ENCODE measurements at regions not wholly inside any gene's neighbourhood (a gene's known extent, or its start where the extent isn't known, plus 50 kb on each side); places are given as distances from the start of the nearest gene placed in this dataset.

- no peak for DNase-seq
Measured at GRCh38 chr13:82674546-82674945, 1207.7 kb downstream of the SLITRK1 start.

- DNase-seq, result no peak
Measured at GRCh38 chr13:82672248-82672647, 1210.0 kb downstream of the SLITRK1 start.

- no peak for DNase-seq
Measured at GRCh38 chr13:82664183-82664582, 1218.1 kb downstream of the SLITRK1 start.

- no peak for DNase-seq
Measured at GRCh38 chr13:82661126-82661525, 1221.1 kb downstream of the SLITRK1 start.

GRCh38 chr13:82658811-82659210, 1223.5 kb downstream of the SLITRK1 start:
- no peak for DNase-seq

GRCh38 chr13:82657471-82657870, 1224.8 kb downstream of the SLITRK1 start:
- DNase-seq, result no peak

- DNase-seq, result no peak
Measured at GRCh38 chr13:82654861-82655855, 1227.1 kb downstream of the SLITRK1 start.

GRCh38 chr13:82654143-82654542, 1228.1 kb downstream of the SLITRK1 start:
- no peak for DNase-seq

- DNase-seq, result no peak
Measured at GRCh38 chr13:82647540-82647939, 1234.7 kb downstream of the SLITRK1 start.

GRCh38 chr13:82636119-82636518, 1246.2 kb downstream of the SLITRK1 start:
- DNase-seq, result no peak

- no peak for DNase-seq
Measured at GRCh38 chr13:82634946-82635345, 1247.3 kb downstream of the SLITRK1 start.

GRCh38 chr13:82627183-82627582, 1255.1 kb downstream of the SLITRK1 start:
- DNase-seq, result no peak

GRCh38 chr13:82625717-82626116, 1256.6 kb downstream of the SLITRK1 start:
- DNase-seq, result no peak

- DNase-seq, result no peak
Measured at GRCh38 chr13:82615043-82615442, 1267.2 kb downstream of the SLITRK1 start.

GRCh38 chr13:82614086-82614485, 1268.2 kb downstream of the SLITRK1 start:
- DNase-seq, result no peak

- DNase-seq, result no peak
Measured at GRCh38 chr13:82606008-82606407, 1276.3 kb downstream of the SLITRK1 start.

GRCh38 chr13:82597747-82598146, 1284.5 kb downstream of the SLITRK1 start:
- no peak for DNase-seq

- DNase-seq, result no peak
Measured at GRCh38 chr13:82593239-82593638, 1289.0 kb downstream of the SLITRK1 start.

GRCh38 chr13:82571653-82572052, 1310.6 kb downstream of the SLITRK1 start:
- no peak for DNase-seq

- no peak for DNase-seq
Measured at GRCh38 chr13:82569581-82569980, 1312.7 kb downstream of the SLITRK1 start.

- no peak for DNase-seq
Measured at GRCh38 chr13:82566864-82567263, 1315.4 kb downstream of the SLITRK1 start.

GRCh38 chr13:82565201-82565600, 1317.1 kb downstream of the SLITRK1 start:
- no peak for DNase-seq

GRCh38 chr13:82560889-82561288, 1321.4 kb downstream of the SLITRK1 start:
- DNase-seq, result no peak

GRCh38 chr13:82522872-82523271, 1359.4 kb downstream of the SLITRK1 start:
- DNase-seq, result no peak
